SH-SY5Y (cell line): ENCODE measurements at regions not wholly inside any gene's neighbourhood (a gene's known extent, or its start where the extent isn't known, plus 50 kb on each side); places are given as distances from the start of the nearest gene placed in this dataset.

Source experiments
- GATA2 ChIP-seq: IDR thresholded peaks from 2 replicates; pipeline ENCODE4 v1.6.1; 2011; ENCODE audit warnings: mild to moderate bottlenecking, low read depth, low read length
- GATA3 ChIP-seq: IDR thresholded peaks from 2 replicates; pipeline ENCODE4 v1.6.1; 2011; ENCODE audit warnings: low read depth, mild to moderate bottlenecking, low read length, moderate library complexity

DNA sequence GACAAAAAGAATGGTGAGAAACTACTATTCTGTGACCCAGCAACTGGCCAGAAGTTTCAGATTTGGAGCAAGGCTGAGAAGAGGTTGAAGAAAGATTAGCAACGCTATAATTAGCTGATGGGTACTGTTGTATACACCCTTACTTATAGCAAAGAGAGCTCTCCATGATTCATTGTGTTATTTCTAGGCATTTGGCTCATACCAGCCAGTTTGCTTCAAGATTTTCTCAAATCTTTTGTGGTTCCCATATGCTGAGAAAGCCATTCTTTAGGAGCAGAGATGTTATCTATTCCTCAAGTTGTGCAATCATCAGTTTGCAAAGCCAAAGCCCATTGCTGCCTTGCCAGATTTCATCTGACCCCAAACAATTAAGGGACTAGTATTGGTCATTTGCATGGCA, 179.4 kb downstream of the ETS1 start:
- TF ChIP-seq GATA2 (no peak), GATA3 (no peak)
